Transverse colon (tissue), 3 donors: ENCODE measurements at regions not wholly inside any gene's neighbourhood (a gene's known extent, or its start where the extent isn't known, plus 50 kb on each side); places are given as distances from the start of the nearest gene placed in this dataset.

ENCODE experiments used
- POLR2A ChIP-seq: fragments of 450-650 bp; IDR thresholded peaks from one replicate; pipeline ENCODE4 v1.6.1; 2016; ENCODE audit warnings: antibody characterized with exemption, mild to moderate bottlenecking, moderate library complexity
- TF ChIP-seq, protein P1 (sequence below), 5 experiments: fragments of 200-600 bp in 3 of 5; fragments of 450-650 bp in 2 of 5; sonication (generic) in 3 of 5; IDR thresholded peaks; 1 replicate in 2 of 5; 2 replicates in 3 of 5; pipeline ENCODE4 v1.5.1; 2016 to 2017; ENCODE audit warnings: antibody characterized with exemption in 5 of 5, inconsistent platforms in 3 of 5, mild to moderate bottlenecking in 2 of 5, moderate library complexity in 1 of 5

GRCh38 chr10:123398756-123399155 lies 244.6 kb downstream of the BUB3 start:
- TF ChIP-seq, protein P1, sequence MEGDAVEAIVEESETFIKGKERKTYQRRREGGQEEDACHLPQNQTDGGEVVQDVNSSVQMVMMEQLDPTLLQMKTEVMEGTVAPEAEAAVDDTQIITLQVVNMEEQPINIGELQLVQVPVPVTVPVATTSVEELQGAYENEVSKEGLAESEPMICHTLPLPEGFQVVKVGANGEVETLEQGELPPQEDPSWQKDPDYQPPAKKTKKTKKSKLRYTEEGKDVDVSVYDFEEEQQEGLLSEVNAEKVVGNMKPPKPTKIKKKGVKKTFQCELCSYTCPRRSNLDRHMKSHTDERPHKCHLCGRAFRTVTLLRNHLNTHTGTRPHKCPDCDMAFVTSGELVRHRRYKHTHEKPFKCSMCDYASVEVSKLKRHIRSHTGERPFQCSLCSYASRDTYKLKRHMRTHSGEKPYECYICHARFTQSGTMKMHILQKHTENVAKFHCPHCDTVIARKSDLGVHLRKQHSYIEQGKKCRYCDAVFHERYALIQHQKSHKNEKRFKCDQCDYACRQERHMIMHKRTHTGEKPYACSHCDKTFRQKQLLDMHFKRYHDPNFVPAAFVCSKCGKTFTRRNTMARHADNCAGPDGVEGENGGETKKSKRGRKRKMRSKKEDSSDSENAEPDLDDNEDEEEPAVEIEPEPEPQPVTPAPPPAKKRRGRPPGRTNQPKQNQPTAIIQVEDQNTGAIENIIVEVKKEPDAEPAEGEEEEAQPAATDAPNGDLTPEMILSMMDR (IDR thresholded peaks at IDR 0.05) = no peak
- TF ChIP-seq POLR2A = no peak
